Lower leg skin (tissue), 4 donors: ENCODE measurements at regions not wholly inside any gene's neighbourhood (a gene's known extent, or its start where the extent isn't known, plus 50 kb on each side); places are given as distances from the start of the nearest gene placed in this dataset.

ENCODE experiments used
- DNase-seq, 2 donors: peaks; one replicate each; pipeline ENCODE4 v3.0.0-alpha.2; 2019; ENCODE audit warnings: low spot score in 2 of 2
- H3K4me3 ChIP-seq: fragments of 200-600 bp; sonication (generic); 2 replicates; pipeline ENCODE4 v1.5.1; 2017; ENCODE audit warnings: mild to moderate bottlenecking, low read depth; ENCODE audit not compliant: poor library complexity, severe bottlenecking
- CTCF ChIP-seq, 3 donors: fragments of 450-650 bp; IDR thresholded peaks; one replicate each; pipeline ENCODE4 v1.5.1; 2016; ENCODE audit warnings: antibody characterized with exemption in 3 of 3, mild to moderate bottlenecking in 3 of 3, moderate library complexity in 2 of 3
- POLR2A ChIP-seq, 2 donors: fragments of 450-650 bp; IDR thresholded peaks; one replicate each; pipeline ENCODE4 v1.6.1; 2016 to 2017; ENCODE audit warnings: antibody characterized with exemption in 2 of 2, mild to moderate bottlenecking in 1 of 2, moderate library complexity in 1 of 2
- whole genome bisulfite sequencing, 2 donors: methylation state at CpG; one replicate each; pipeline ENCODE4 v1.1.5; 2018; 5-methylcytosine and 5-hydroxymethylcytosine counted together
- intact Hi-C: fragments of 100-400 bp; cut with DNase I; formaldehyde crosslinking; loops from one replicate; pipeline ENCODE4 v1.15.0; 2023; ENCODE audit warnings: low total_unique reads

- WGBS, 2 donors: 76 to 83% methylated on average over 2 of the region's 2 CpGs
- TF ChIP-seq CTCF (IDR thresholded peaks at IDR 0.05): no peak
- TF ChIP-seq POLR2A (IDR thresholded peaks at IDR 0.05): no peak
- no peak for DNase-seq
- H3K4me3 ChIP-seq: no peak overlapping the region
- intact Hi-C loops: no loop called here
Measured at GRCh38 chr13:57988276-57988675, 356.7 kb downstream of the PCDH17 start.

- TF ChIP-seq POLR2A (IDR thresholded peaks at IDR 0.05) (no peak), CTCF (IDR thresholded peaks at IDR 0.05) (no peak)
- 52 to 59% methylated on average over 5 of the region's 5 CpGs for WGBS, 2 donors
- no peak overlapping the region for H3K4me3 ChIP-seq
- DNase-seq: no peak
- intact Hi-C loops: no loop called here
Measured at GRCh38 chr13:57991041-57991440, 359.5 kb downstream of the PCDH17 start.

- H3K4me3 ChIP-seq: no peak overlapping the region
- intact Hi-C loops: no loop called here
- no peak for DNase-seq
- TF ChIP-seq CTCF (IDR thresholded peaks at IDR 0.05) (no peak), POLR2A (IDR thresholded peaks at IDR 0.05) (no peak)
- 64 to 70% methylated on average over 1 of the region's 1 CpG for WGBS, 2 donors
Measured at GRCh38 chr13:57992416-57992815, 360.9 kb downstream of the PCDH17 start.

- no peak overlapping the region for H3K4me3 ChIP-seq
- WGBS, 2 donors: 52 to 61% methylated on average over 1 of the region's 1 CpG
- intact Hi-C loops: no loop called here
- no peak for TF ChIP-seq CTCF (IDR thresholded peaks at IDR 0.05)
- TF ChIP-seq POLR2A (IDR thresholded peaks at IDR 0.05): no peak
- DNase-seq: no peak
Measured at GRCh38 chr13:57996717-57997116, 365.2 kb downstream of the PCDH17 start.

GRCh38 chr13:58004751-58005150 lies 373.2 kb downstream of the PCDH17 start:
- whole genome bisulfite sequencing, 2 donors: 67 to 71% methylated on average over 4 of the region's 4 CpGs
- no peak overlapping the region for H3K4me3 ChIP-seq
- intact Hi-C loops: no loop called here
- TF ChIP-seq CTCF (IDR thresholded peaks at IDR 0.05): no peak
- TF ChIP-seq POLR2A (IDR thresholded peaks at IDR 0.05): no peak
- no peak for DNase-seq

- TF ChIP-seq CTCF (IDR thresholded peaks at IDR 0.05) (no peak), POLR2A (IDR thresholded peaks at IDR 0.05) (no peak)
- no peak overlapping the region for H3K4me3 ChIP-seq
- WGBS, 2 donors: 78 to 82% methylated on average over 4 of the region's 4 CpGs
- no peak for DNase-seq
- intact Hi-C loops: no loop called here
Measured at GRCh38 chr13:58018020-58018419, 386.5 kb downstream of the PCDH17 start.
